SU-DHL-6 (cell line): ENCODE measurements at regions not wholly inside any gene's neighbourhood (a gene's known extent, or its start where the extent isn't known, plus 50 kb on each side); places are given as distances from the start of the nearest gene placed in this dataset.

Source experiments
- EZH2phosphoT487 ChIP-seq: fragments of 200-600 bp; sonication (generic), shearing (Covaris generic); conservative IDR thresholded peaks from 2 replicates; pipeline ENCODE4 v1.6.1; 2018; ENCODE audit warnings: mild to moderate bottlenecking, antibody characterized with exemption, low read length, moderate library complexity, mixed read lengths
- TF ChIP-seq, protein P1 (sequence below): fragments of 200-600 bp; sonication (generic); IDR thresholded peaks from one replicate; pipeline ENCODE4 v1.5.1; 2017; ENCODE audit warnings: antibody characterized with exemption, mild to moderate bottlenecking, low read length, moderate library complexity; ENCODE audit not compliant: insufficient read depth, poor library complexity, severe bottlenecking

DNA sequence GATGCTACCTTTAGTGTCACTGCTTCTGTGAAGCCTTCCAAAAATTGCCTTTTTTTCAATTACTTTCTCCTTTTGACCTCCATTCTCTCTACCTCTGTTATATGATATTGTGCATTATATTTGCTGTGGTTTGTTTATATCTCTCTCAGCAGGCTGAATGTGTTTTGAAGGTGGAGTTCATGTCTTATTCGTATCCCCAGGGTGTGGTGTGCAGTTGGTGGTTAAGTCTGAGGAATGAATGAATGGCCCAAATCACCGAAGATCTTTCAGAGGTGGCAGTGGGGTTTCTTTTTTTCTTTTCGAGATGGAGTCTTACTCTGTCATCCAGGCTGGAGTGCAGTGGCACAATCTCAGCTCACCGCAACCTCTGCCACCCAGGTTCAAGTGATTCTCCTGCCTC is 53.5 kb upstream of the MAP4K3 start:
- TF ChIP-seq, protein P1, sequence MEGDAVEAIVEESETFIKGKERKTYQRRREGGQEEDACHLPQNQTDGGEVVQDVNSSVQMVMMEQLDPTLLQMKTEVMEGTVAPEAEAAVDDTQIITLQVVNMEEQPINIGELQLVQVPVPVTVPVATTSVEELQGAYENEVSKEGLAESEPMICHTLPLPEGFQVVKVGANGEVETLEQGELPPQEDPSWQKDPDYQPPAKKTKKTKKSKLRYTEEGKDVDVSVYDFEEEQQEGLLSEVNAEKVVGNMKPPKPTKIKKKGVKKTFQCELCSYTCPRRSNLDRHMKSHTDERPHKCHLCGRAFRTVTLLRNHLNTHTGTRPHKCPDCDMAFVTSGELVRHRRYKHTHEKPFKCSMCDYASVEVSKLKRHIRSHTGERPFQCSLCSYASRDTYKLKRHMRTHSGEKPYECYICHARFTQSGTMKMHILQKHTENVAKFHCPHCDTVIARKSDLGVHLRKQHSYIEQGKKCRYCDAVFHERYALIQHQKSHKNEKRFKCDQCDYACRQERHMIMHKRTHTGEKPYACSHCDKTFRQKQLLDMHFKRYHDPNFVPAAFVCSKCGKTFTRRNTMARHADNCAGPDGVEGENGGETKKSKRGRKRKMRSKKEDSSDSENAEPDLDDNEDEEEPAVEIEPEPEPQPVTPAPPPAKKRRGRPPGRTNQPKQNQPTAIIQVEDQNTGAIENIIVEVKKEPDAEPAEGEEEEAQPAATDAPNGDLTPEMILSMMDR, result no peak
- no peak for TF ChIP-seq EZH2phosphoT487
